RWPE2 (cell line): ENCODE measurements at regions not wholly inside any gene's neighbourhood (a gene's known extent, or its start where the extent isn't known, plus 50 kb on each side); places are given as distances from the start of the nearest gene placed in this dataset.

Experiments
- ATAC-seq: fragments of 200-7000 bp; cut with Tn5 transposase; 3 replicates; pipeline ENCODE4 v1.9.1; 2021; ENCODE audit warnings: low read depth
- DNase-seq: peaks from one replicate; pipeline ENCODE4 v3.0.0-alpha.2; 2020; ENCODE audit warnings: low spot score
- H3K27ac ChIP-seq: fragments of 450-650 bp; 2 replicates; pipeline ENCODE4 v1.5.1; 2017; ENCODE audit warnings: mild to moderate bottlenecking; ENCODE audit not compliant: poor library complexity, severe bottlenecking
- H3K27me3 ChIP-seq: fragments of 250-450 bp; sonication (Bioruptor Pico); 2 replicates; pipeline ENCODE4 v1.5.1; 2021; ENCODE audit warnings: mild to moderate bottlenecking, moderate library complexity; ENCODE audit not compliant: insufficient read depth, poor library complexity, severe bottlenecking
- H3K36me3 ChIP-seq: fragments of 250-450 bp; sonication (Bioruptor Pico); 2 replicates; pipeline ENCODE4 v1.5.1; 2020; ENCODE audit warnings: low read depth, mild to moderate bottlenecking, moderate library complexity
- H3K4me1 ChIP-seq: fragments of 250-450 bp; sonication (Bioruptor Pico); 2 replicates; pipeline ENCODE4 v1.5.1; 2021; ENCODE audit warnings: mild to moderate bottlenecking, moderate library complexity; ENCODE audit not compliant: insufficient read depth, poor library complexity, severe bottlenecking
- H3K4me3 ChIP-seq: fragments of 250-450 bp; sonication (Bioruptor Pico); 2 replicates; pipeline ENCODE4 v1.5.1; 2021; ENCODE audit warnings: mild to moderate bottlenecking, moderate library complexity; ENCODE audit not compliant: severe bottlenecking
- H3K9me3 ChIP-seq: fragments of 250-450 bp; sonication (Bioruptor Pico); 2 replicates; pipeline ENCODE4 v1.5.1; 2021; ENCODE audit warnings: mild to moderate bottlenecking, moderate library complexity; ENCODE audit not compliant: severe bottlenecking
- CTCF ChIP-seq: fragments of 450-650 bp; IDR thresholded peaks from one replicate; pipeline ENCODE4 v1.5.1; 2017; ENCODE audit warnings: mild to moderate bottlenecking, moderate library complexity; ENCODE audit not compliant: poor library complexity, severe bottlenecking

GRCh38 chr4:157768419-157768818 is 404.4 kb downstream of the GASK1B start:
- ATAC-seq (no peak), DNase-seq (no peak)
- no peaks in the 10 kb centered on the region for H3K36me3 ChIP-seq
- no peak overlapping the region for H3K4me3 ChIP-seq
- H3K9me3 ChIP-seq: no peaks in the 10 kb centered on the region
- H3K27me3 ChIP-seq: no peaks in the 10 kb centered on the region
- no peaks in the 10 kb centered on the region for H3K4me1 ChIP-seq
- no peak overlapping the region for H3K27ac ChIP-seq
- TF ChIP-seq CTCF: no peak

- no peaks in the 10 kb centered on the region for H3K9me3 ChIP-seq
- DNase-seq (no peak), ATAC-seq (no peak)
- no peaks in the 10 kb centered on the region for H3K36me3 ChIP-seq
- H3K27me3 ChIP-seq: no peaks in the 10 kb centered on the region
- no peak for TF ChIP-seq CTCF
- no peak overlapping the region for H3K27ac ChIP-seq
- no peak overlapping the region for H3K4me3 ChIP-seq
- H3K4me1 ChIP-seq: no peaks in the 10 kb centered on the region
Measured at GRCh38 chr4:157763490-157763889, 409.3 kb downstream of the GASK1B start.

GRCh38 chr4:157754410-157754809 is 418.4 kb downstream of the GASK1B start:
- Histone ChIP-seq H3K4me1 (no peaks in the 10 kb centered on the region), H3K27ac (no peak overlapping the region), H3K9me3 (no peaks in the 10 kb centered on the region), H3K4me3 (no peak overlapping the region), H3K36me3 (no peaks in the 10 kb centered on the region), H3K27me3 (no peaks in the 10 kb centered on the region)
- no peak for TF ChIP-seq CTCF
- ATAC-seq (no peak), DNase-seq (no peak)

GRCh38 chr4:157751631-157752030 is 421.2 kb downstream of the GASK1B start:
- Histone ChIP-seq H3K36me3 (no peaks in the 10 kb centered on the region), H3K4me3 (no peak overlapping the region), H3K4me1 (no peaks in the 10 kb centered on the region), H3K27me3 (no peaks in the 10 kb centered on the region), H3K9me3 (no peaks in the 10 kb centered on the region), H3K27ac (no peak overlapping the region)
- ATAC-seq (no peak), DNase-seq (no peak)
- no peak for TF ChIP-seq CTCF

GRCh38 chr4:157741642-157742041 is 431.2 kb downstream of the GASK1B start:
- H3K9me3 ChIP-seq: no peaks in the 10 kb centered on the region

More at GRCh38 chr4:157741642-157742041, 431.2 kb downstream of the GASK1B start:
- H3K4me3 ChIP-seq: no peak overlapping the region
- H3K27ac ChIP-seq: no peak overlapping the region
- TF ChIP-seq CTCF: no peak
- no peaks in the 10 kb centered on the region for H3K36me3 ChIP-seq
- H3K4me1 ChIP-seq: no peaks in the 10 kb centered on the region
- H3K27me3 ChIP-seq: no peaks in the 10 kb centered on the region
- ATAC-seq: no peak
- no peak for DNase-seq
